CD4-positive, alpha-beta T cell treated with Interleukin-1 beta for 1 hour (primary cell): ENCODE measurements at regions not wholly inside any gene's neighbourhood (a gene's known extent, or its start where the extent isn't known, plus 50 kb on each side); places are given as distances from the start of the nearest gene placed in this dataset.

ENCODE experiments used
- DNase-seq, 2 donors: peaks; one replicate each; pipeline ENCODE4 v3.0.0-alpha.2; 2020 to 2022

GRCh38 chr2:9757501-9758264 lies 85.6 kb upstream of the TAF1B start:
- DNase-seq: no peak

- DNase-seq: no peak
Observed at GRCh38 chr2:9758741-9759140, 84.5 kb upstream of the TAF1B start.

- no peak for DNase-seq
Observed at GRCh38 chr2:9760069-9760901, 83.0 kb upstream of the TAF1B start.

GRCh38 chr2:9760902-9761228 lies 82.4 kb upstream of the TAF1B start:
- DNase-seq: no peak

- DNase-seq: no peak
Observed at GRCh38 chr2:9761577-9761976, 81.7 kb upstream of the TAF1B start.

- no peak for DNase-seq
Observed at GRCh38 chr2:9762164-9762563, 81.1 kb upstream of the TAF1B start.

- DNase-seq: no peak
Observed at GRCh38 chr2:9762941-9763340, 80.3 kb upstream of the TAF1B start.

- DNase-seq: no peak
Observed at GRCh38 chr2:9763356-9764152, 79.7 kb upstream of the TAF1B start.

- DNase-seq: no peak
Observed at GRCh38 chr2:9764153-9764778, 79.0 kb upstream of the TAF1B start.

- DNase-seq: no peak
Observed at GRCh38 chr2:9765611-9766531, 77.4 kb upstream of the TAF1B start.

GRCh38 chr2:9767656-9768281 lies 75.5 kb upstream of the TAF1B start:
- no peak for DNase-seq

GRCh38 chr2:9768388-9768787 lies 74.9 kb upstream of the TAF1B start:
- no peak for DNase-seq

GRCh38 chr2:9769171-9770005 lies 73.9 kb upstream of the TAF1B start:
- no peak for DNase-seq

GRCh38 chr2:9770006-9770307 lies 73.3 kb upstream of the TAF1B start:
- no peak for DNase-seq

- peak; percentile 39 to 68 for DNase-seq
Observed at GRCh38 chr2:9770308-9771100, 72.8 kb upstream of the TAF1B start.

- no peak for DNase-seq
Observed at GRCh38 chr2:9771101-9771449, 72.2 kb upstream of the TAF1B start.

- no peak for DNase-seq
Observed at GRCh38 chr2:9771481-9772017, 71.7 kb upstream of the TAF1B start.

- no peak for DNase-seq
Observed at GRCh38 chr2:9772035-9772998, 71.0 kb upstream of the TAF1B start.
